Esophagus mucosa (tissue), 1 donor: ENCODE measurements at regions not wholly inside any gene's neighbourhood (a gene's known extent, or its start where the extent isn't known, plus 50 kb on each side); places are given as distances from the start of the nearest gene placed in this dataset.
"Not testable (repeated sequence)": the region's sequence is repeated elsewhere in the genome, so short reads cannot be mapped to it uniquely, and the experiment has no call there.

ENCODE experiments used
- ATAC-seq: fragments of 200-7000 bp; cut with Tn5 transposase; one replicate; pipeline ENCODE4 v1.9.1; 2020
- donor health status: DM: yes; HTN: yes; CAD: no.

GRCh38 chr12:125512541-125513298 lies 447.5 kb downstream of the AACS start:
- no peak for ATAC-seq

- ATAC-seq = no peak
Measured at GRCh38 chr12:125515887-125516286, 450.7 kb downstream of the AACS start.

- ATAC-seq = no peak
Measured at GRCh38 chr12:125518074-125518473, 452.8 kb downstream of the AACS start.

GRCh38 chr12:125519026-125519651 lies 453.9 kb downstream of the AACS start:
- ATAC-seq = no peak

- no peak for ATAC-seq
Measured at GRCh38 chr12:125525879-125526278, 460.6 kb downstream of the AACS start.

- ATAC-seq = no peak
Measured at GRCh38 chr12:125528281-125528680, 463.0 kb downstream of the AACS start.

GRCh38 chr12:125530201-125530600 lies 465.0 kb downstream of the AACS start:
- no peak for ATAC-seq

GRCh38 chr12:125530876-125531275 lies 465.6 kb downstream of the AACS start:
- no peak for ATAC-seq

GRCh38 chr12:125531574-125531973 lies 466.3 kb downstream of the AACS start:
- no peak for ATAC-seq

- ATAC-seq = peak; percentile 44
Measured at GRCh38 chr12:125533434-125534029, 468.3 kb downstream of the AACS start.

- ATAC-seq = no peak
Measured at GRCh38 chr12:125538401-125539199, 473.4 kb downstream of the AACS start.

- no peak for ATAC-seq
Measured at GRCh38 chr12:125540580-125541204, 475.5 kb downstream of the AACS start.

GRCh38 chr12:125544960-125545359 lies 479.7 kb downstream of the AACS start:
- no peak for ATAC-seq

GRCh38 chr12:125549171-125549570 lies 483.9 kb downstream of the AACS start:
- ATAC-seq = no peak

- no peak for ATAC-seq
Measured at GRCh38 chr12:125549836-125550235, 484.6 kb downstream of the AACS start.

- ATAC-seq = no peak
Measured at GRCh38 chr12:125552295-125552694, 487.1 kb downstream of the AACS start.

GRCh38 chr12:125561008-125561407 lies 495.8 kb downstream of the AACS start:
- not testable (repeated sequence) for ATAC-seq

GRCh38 chr12:125564753-125565152 lies 499.5 kb downstream of the AACS start:
- no peak for ATAC-seq

- no peak for ATAC-seq
Measured at GRCh38 chr12:125567581-125567980, 502.3 kb downstream of the AACS start.

- no peak for ATAC-seq
Measured at GRCh38 chr12:125568306-125568705, 503.1 kb downstream of the AACS start.

- no peak for ATAC-seq
Measured at GRCh38 chr12:125573271-125573670, 508.0 kb downstream of the AACS start.

- ATAC-seq = no peak
Measured at GRCh38 chr12:125577334-125577733, 512.1 kb downstream of the AACS start.

GRCh38 chr12:125579916-125580315 lies 514.7 kb downstream of the AACS start:
- no peak for ATAC-seq
